Kidney tubule cell (primary cell): ENCODE measurements at regions not wholly inside any gene's neighbourhood (a gene's known extent, or its start where the extent isn't known, plus 50 kb on each side); places are given as distances from the start of the nearest gene placed in this dataset.
"Not testable (repeated sequence)": the region's sequence is repeated elsewhere in the genome, so short reads cannot be mapped to it uniquely, and the experiment has no call there.

ENCODE experiments used
- DNase-seq: peaks from one replicate; pipeline ENCODE4 v3.0.0-alpha.2; 2018; ENCODE audit warnings: low spot score

DNA sequence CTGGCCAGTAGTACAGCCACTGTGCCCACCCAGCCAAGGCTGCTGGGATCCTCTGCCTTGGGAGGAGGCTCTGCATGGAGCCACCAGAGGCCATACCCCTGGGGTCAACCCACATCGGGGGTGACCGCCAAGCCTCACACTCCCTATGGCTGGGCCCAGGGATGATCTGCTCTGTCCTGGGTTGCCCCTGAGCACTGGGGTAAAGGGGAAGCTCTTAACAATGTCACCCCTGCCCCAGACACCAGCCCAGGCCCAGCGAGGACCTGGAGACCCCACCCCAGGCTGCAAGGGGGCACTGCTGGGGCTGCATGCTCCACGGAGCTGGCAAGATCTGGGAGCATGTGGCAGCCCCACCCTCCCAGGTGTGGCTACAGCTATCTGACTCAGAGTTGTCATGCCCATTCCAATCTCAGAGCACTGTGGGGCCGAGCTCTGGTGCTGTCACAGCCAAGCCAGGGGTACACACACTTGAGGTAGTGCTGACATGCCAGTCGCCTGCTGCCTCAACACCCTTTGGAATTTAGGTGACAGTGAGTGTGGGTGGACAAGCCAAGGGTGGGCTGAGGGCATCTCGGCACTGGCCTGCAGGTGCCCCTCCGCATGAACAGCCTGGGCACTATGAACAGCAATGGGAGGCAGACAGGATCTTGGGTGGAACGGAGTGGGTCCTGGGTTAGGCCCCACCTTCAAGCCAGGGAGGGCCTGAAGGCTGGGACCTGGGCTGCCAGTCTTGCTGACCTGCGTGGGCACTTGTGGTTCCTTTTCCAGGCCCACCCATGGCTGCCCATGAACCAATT lies 427.7 kb downstream of the LRRIQ3 start:
- DNase-seq, result no peak

DNA sequence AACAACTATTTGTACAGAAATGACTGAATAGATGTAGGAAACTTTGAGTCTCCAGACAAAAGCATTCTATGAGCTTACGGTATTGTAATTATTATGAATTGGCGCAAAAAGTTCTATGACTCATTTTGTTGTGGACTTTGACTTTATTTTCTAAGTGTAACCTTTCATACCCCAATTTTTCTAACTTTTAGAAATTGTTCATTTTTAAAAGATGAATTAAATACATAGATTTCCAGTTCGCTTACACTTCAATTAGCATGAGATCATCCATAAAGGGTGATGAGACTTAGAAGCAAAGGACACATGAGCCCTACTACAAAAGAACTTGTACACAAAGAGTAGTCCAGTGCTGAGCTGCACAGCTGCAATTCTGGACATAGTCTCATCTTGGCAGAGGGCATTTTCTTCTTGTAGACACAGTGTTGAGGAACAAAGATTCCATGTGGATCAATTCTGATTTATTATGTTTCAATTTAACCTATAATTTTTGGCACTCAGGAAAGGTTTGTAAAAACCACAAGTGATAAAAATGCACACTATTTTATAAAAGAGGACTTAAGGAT lies 431.1 kb downstream of the LRRIQ3 start:
- no peak for DNase-seq

DNA sequence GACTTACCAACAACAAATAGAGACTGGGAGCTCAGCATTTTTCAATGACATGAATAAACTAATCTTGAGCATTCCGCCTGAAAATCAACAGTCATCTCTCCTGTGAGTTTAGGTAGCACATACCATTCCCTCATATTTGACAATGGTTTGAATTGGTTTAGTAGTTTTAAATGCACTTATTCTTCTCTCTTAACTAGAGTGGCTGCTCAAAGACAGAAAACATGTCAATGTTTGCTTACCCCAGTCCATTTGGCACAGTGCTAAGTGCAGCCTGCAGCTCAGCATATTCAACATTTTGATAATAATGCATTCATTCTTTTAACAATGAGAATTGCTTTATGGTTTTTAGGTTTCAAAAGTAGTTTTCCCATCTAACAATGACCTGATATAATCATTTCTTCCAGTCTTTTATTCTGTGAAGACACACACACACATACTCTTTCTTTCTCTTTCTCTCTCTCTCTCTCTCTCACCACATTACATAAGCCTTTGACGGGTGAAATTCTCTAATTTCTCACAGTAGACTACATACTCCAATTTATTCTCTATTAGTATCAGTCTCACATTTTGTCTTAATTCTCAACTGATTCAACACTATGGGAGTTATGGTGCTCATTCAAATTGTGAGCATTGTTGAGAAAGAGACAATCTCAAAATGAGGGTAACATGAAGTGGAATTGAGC lies 432.3 kb downstream of the LRRIQ3 start:
- no peak for DNase-seq

DNA sequence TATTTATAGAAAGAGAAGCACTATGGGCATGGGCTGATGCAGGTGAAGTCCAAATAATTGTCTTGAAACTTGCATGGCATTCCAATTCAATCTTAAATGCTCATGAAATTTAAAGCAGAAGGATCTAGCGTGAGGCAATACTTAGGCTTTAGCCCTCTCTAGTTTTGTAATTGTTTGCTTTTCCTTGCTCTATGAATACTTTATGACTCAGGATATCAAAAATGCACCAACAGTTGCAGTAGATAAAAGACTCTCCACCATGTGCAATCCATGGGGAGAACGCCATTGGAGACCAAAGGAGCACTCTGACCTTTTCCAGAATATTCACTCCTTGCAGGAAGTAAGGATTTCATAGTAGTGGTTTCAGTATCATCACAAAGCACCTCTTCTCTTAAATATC lies 436.4 kb downstream of the LRRIQ3 start:
- no peak for DNase-seq

DNA sequence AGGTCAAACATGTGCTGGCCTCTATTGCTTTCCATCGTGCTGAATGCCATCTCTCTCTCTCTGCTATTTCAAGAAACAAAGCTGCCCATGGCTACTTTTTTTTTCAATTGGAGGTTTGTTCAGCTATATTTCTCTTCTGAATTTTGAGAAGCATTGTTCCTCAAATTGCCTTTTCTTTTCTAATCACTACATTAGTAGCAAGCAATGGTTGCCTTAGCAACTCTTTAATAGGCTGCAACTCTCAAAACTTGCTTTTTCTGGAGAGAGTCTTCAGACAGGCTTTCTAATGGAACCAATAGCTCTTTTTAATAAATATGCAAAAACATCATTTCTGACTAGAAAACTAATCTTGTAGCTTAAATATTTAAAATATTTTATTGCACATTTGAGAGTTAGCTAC lies 439.0 kb downstream of the LRRIQ3 start:
- DNase-seq, result no peak

DNA sequence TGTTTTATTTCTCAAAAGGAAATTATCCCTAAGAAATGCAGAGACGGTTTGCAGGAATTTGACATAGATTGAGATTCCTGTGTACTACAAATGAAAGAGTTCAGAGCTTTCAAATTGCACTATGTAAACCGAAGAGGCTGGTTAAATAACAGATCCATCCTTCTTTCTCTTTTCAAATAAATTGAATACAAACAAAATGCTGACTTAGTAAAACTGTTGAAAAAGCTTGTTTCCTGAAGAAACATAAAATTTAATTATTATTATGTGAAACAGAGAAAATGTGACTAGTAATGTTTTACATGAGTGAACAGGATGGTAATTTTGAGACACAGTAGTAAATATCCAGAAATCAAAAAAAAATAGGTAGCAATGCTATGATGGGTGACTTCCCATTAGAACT lies 441.2 kb downstream of the LRRIQ3 start:
- no peak for DNase-seq

DNA sequence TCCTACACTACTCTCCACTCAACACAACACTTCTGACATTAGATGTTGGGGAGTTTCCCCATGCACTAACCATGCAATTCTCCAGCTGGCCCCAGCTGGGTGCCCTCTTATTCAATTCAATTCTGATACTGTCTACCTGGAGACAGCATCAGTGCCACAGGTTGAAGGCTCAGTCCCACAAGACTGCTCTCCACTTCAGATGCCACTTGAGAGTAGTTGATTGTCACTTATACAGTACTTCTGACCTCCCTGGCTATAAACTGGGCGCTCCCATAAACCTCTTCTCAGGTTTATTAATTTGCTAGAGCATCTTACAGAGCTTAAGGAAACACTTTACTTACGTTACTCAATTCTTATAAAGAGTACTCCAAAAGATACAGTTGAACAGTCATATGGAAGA lies 442.3 kb downstream of the LRRIQ3 start:
- DNase-seq, result no peak

DNA sequence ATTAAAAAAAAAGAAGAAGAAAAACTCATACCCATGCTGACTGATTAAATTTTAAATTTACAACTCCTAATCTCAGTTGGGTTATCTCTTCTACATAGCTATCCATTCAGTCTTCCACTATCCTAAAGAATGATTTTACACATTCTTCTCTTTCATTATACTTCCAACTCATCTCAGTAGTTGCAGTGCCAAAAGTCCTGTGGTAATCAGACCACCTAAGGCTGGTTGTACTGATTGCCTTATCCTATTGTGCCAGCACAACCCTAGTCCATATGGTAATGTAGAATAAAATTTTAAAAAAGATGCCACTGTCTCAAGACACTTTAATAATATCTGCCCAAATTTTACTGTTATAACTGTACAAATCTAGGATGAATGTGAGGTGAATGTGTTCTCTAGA lies 448.0 kb downstream of the LRRIQ3 start:
- no peak for DNase-seq

DNA sequence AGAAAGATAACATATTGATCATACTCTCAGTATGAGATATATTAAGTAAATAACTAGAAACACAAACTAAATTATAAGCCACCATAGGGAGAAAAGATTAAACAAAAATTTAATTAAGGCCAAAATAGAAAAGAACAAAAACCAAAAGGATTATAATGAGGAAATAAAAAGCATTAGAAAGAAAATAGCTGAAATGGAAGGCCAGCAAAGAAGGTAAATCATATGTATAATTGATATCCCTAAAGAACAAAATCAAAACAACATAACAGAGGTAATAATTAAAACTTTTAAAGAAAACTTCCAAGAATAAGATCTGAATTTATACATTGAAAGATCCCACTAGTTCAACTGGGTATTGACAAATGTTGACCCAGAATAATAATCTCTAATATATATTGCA lies 453.0 kb downstream of the LRRIQ3 start:
- no peak for DNase-seq

DNA sequence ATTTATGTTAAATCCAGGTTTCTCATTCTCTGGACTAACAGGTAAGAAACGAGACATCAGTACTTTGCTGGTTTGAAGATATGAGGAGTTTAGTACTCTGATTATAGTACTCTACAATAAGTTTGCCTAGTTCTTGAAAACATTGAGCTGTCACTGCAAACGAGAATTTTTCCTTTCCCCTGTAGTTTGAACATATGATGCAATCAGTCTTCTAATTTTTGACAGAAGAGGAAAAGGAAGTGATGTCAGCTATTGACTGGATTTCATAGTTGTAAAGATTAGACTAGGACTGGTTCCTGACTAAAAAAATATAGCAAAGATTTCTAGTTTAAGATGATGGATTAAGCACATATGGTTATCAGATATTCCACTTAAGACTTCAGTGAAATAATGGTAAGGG lies 461.9 kb downstream of the LRRIQ3 start:
- no peak for DNase-seq

DNA sequence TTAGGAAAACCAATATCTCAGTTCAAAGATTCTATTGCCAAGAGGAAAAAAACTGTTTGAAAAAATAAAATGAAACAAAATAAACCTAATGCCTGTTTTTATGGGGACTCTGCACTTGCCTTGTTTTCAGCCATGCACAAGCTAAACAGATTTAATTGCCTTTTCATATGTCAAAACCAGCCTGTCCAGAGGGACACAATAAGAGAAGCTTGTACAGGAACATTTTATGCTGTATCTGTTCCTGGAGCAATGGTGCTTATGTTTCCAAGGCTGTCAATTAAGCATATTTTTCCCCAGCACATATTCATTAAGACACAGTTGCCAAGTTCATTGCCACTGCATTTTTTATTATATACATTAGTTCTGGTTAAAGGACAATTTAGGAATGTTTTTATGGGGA lies 470.9 kb downstream of the LRRIQ3 start:
- no peak for DNase-seq

DNA sequence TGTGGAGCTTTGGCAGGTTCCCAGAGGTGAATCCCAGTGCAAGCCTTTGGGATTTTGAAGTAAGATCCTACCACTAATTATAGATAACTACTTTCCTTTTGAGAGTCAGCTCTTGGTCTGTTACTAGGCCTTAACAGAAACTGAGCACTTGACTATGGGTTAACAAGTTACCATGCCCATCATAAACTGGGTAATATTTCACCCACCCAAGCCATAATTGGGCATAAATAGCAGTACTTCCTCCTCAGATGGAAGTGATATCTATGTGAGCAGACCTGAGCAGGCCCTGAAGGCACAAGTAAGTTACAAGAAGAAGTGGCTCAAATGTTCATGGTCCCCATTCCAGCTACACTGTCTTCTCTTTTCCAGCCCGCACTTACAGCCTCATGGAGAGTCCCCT lies 475.9 kb downstream of the LRRIQ3 start:
- DNase-seq, result no peak

DNA sequence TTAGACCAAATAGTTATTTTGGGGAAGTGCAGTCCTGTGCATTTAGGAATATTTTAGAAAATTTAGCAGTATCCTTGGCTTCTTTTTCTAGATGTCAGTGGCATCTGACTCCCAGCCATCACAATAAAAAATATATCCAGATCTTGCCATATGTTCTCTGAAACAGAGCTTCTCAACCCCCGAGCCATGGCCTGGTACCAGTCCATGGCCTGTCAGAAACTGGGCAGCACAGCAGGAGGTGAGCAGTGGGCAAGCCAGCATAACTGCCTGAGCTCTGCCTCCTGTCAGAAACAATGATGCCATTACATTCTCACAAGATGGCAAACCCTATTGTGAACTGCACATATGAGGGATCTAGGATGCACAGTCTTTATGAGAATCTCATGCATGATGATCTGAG lies 480.0 kb downstream of the LRRIQ3 start:
- DNase-seq, result no peak

DNA sequence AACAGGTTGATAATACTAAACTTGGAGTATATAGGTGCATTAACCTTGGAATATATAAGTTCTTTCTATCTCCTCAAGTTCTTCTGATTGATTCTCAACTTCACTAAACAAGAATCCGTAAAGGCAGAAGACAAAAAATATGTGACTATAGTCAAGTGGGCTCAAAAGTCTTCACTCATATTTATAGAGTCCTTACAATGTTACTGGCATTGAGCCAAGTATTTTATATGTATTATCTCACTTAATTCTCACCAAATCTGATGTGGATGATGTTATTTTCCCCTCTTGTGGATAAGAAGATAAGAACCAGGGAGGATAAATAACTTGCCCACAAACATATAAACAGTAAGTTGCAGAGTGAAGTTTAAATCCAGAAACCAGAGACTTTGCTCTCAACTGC lies 486.9 kb downstream of the LRRIQ3 start:
- DNase-seq, result no peak

DNA sequence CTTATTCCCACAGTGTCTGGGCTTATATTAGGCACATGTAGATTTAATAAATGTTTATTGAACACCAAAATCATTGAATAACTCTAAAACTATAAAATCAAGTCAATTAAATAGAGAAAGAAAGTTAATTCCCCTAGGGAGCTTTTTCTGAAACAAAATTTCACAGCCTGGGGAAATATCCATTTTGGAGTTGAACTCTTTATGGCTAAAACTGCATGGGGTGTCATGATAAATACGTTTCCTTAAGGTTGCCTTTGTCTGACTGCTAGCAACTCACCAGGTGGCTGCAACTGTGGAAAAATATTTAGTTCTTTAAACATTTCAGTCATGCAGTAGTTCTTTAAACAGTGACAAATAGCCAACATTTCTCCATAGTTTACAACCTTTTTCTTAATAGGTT lies 496.1 kb downstream of the LRRIQ3 start:
- DNase-seq, result no peak

DNA sequence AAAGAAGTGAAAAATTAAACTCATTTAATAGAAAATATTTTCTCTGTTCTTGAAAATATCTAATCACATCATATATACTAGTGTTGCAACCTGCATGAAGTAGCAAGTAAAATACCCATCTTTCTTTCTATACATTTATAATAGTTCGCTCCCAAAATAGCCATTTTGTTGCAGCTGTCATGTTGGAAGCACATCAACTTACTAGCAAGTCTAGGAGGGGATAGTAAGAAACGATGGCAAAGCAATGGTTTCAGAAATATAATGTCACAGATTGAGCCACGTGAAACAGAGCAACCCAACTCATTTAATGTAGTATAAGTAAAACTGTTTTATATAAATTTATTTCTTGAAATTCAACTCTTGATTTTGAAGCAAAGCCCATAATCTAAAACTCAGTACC lies 521.8 kb downstream of the LRRIQ3 start:
- DNase-seq, result no peak

DNA sequence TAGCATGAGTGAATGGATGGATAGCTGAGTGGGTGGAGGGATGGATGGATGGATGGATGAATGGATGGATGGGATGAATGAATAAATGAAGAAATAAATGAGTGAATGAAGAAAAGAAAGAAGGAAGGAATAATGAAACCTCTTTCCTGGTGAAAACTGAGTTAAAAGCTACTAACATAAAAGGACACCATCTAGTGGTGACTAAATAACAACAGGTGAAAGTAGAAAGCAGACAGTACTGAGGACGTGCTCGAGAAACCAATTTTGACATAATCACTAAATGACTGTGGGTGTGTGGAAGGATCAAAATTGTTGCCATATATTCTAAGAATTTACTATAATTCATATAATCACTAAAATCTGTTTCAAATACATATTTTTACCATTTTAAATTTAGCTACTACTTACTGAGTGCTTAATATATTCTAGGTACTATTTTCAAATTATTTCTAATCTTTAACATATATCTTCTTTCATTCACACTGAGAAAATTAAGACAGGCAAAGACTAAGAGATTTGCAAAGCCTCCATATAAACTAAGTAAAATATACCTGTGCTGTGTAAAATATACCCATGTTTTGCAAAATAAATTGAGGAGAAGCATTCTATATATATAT lies 522.9 kb downstream of the LRRIQ3 start:
- peak; percentile 33 for DNase-seq

DNA sequence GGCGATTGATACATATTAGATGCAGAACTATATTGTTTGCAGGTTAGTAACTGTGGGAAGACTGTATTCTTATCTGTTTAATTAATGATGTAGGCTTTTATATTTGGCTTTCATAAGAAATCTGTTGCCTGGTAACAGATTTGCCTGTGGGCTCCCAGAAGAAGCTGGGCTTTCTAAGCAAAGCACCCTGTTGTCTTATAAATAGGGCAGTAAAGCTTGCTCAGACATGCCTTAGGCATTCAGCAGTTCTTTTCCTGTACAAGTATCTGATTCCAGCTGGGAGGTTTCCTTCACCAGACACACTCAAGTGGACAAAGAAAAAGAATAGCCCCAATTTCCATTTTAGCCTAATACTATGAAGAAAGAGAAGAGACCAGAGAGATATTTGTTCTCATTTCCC lies 524.0 kb downstream of the LRRIQ3 start:
- no peak for DNase-seq

DNA sequence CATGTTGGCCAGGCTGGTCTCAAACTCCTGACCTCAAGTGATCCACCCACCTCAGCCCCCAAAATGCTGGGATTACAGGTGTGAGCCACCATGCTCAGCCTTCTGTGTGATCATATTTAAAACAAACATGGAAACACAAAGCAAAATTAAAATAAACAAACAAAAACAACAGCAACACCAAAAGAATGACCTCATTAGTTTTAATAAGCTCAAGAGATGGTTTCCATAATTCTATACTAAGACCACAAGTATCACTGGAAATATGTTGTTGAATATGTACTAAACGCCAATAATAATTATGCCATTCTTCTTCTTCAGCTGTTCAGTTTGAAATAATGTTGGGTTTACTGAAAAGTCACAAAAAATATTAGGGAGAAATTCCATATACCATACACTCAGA lies 526.4 kb downstream of the LRRIQ3 start:
- no peak for DNase-seq

DNA sequence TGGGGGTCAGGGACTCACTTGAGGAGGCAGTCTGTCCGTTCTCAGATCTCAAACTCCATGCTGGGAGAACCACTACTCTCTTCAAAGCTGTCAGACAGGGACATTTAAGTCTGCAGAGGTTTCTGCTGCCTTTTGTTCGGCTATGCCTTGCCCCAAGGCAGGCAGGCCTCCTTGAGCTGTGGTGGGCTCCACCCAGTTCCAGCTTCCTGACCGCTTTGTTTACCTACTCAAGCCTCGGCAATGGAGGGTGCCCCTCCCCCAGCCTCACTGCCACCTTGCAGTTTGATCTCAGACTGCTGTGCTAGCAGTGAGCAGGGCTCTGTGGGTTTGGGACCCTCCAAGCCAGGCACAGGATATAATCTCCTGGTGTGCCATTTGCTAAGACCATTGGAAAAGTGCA lies 530.0 kb downstream of the LRRIQ3 start:
- not testable (repeated sequence) for DNase-seq

DNA sequence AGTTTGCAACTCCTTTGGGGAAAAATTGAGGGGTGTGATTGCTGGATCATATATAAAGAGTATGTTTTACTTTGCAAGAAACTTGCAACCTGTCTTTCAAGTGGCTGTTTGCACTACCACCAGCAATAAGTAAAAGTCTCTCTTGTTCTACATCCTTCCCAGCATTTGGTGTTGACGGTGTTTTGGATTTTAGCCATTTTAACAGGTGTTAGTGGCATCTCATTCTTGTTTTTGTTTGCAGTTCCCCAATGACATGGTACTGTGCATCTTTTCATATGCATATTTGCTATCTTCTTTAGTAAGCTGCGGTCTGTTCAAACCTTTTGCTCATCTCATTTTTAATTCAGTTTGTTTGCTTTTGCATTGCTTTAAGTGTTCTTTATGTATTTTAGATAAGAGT lies 535.5 kb downstream of the LRRIQ3 start:
- no peak for DNase-seq

DNA sequence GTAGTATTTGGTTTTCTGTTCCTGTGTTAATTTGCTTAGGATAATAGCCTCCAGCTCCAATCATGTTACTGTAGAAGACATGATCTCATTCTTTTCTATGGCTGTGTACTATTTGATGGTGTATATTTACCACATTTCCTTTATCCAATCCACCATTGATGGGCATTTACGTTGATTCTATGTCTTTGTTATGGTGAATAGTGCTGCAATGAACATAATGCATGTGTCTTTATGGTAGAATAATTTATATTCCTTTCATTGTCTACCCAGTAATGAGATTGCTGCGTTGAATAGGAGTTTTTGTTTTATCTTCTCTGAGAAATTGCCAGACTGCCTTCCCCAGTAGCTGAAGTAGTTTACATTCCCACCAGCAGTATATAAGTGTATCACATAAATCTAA lies 538.8 kb downstream of the LRRIQ3 start:
- no peak for DNase-seq

DNA sequence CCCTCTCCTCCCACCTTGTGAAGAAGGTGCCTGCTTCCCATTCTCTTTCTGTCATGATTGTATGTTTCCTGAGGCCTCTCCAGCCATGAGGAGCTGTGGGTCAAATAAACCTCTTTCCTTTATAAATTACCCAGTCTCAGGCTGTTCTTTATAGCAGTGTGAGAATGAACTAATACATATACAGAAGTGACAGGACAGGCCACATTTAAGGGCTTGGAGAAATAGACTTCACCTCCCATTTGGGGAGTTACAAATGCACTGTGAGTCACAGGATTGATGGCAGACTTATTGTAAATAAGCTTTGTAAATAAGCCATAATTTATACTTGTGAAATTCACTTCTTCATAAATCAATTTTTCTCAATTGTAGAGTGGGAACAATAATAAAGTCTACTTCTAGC lies 543.3 kb downstream of the LRRIQ3 start:
- DNase-seq, result no peak
